ENCODE measurements at regions not wholly inside any gene's neighbourhood (a gene's known extent, or its start where the extent isn't known, plus 50 kb on each side); places are given as distances from the start of the nearest gene placed in this dataset.

- Histone ChIP-seq H3K4me1 (replicated peaks) (no peaks in the 10 kb centered on the region), H3K27ac (no peak overlapping the region), H3K9me3 (replicated peaks) (no peaks in the 10 kb centered on the region), H3K27me3 (replicated peaks) (0 out of 2 replicates have a peak, but pooled peaks cover 4% of the 10 kb centered on the region), H3K36me3 (no peaks in the 10 kb centered on the region), H3K4me3 (no peak overlapping the region)
- no peak for DNase-seq (ENCODE audit: low read depth in 1 of 2, low spot score in 2 of 2)
Observed at GRCh38 chr11:32184041-32184722, 93.3 kb downstream of the RCN1 start.

- Histone ChIP-seq H3K4me3 (no peak overlapping the region), H3K27me3 (replicated peaks) (0 out of 2 replicates have a peak, but pooled peaks cover 4% of the 10 kb centered on the region), H3K9me3 (replicated peaks) (no peaks in the 10 kb centered on the region), H3K36me3 (no peaks in the 10 kb centered on the region), H3K4me1 (replicated peaks) (no peaks in the 10 kb centered on the region), H3K27ac (no peak overlapping the region)
- no peak for DNase-seq (ENCODE audit: low read depth in 1 of 2, low spot score in 2 of 2)
Observed at GRCh38 chr11:32184723-32185376, 94.0 kb downstream of the RCN1 start.

- Histone ChIP-seq H3K27ac (no peak overlapping the region), H3K9me3 (replicated peaks) (no peaks in the 10 kb centered on the region), H3K4me3 (no peak overlapping the region), H3K36me3 (no peaks in the 10 kb centered on the region), H3K4me1 (replicated peaks) (no peaks in the 10 kb centered on the region), H3K27me3 (replicated peaks) (0 out of 2 replicates have a peak, but pooled peaks cover 4% of the 10 kb centered on the region)
- no peak for DNase-seq (ENCODE audit: low read depth in 1 of 2, low spot score in 2 of 2)
Observed at GRCh38 chr11:32186118-32186517, 95.2 kb downstream of the RCN1 start.

GRCh38 chr11:32187111-32187510 is 96.2 kb downstream of the RCN1 start:
- no peaks in the 10 kb centered on the region for H3K36me3 ChIP-seq
- H3K27ac ChIP-seq, result no peak overlapping the region
- 0 out of 2 replicates have a peak, but pooled peaks cover 4% of the 10 kb centered on the region for H3K27me3 ChIP-seq (replicated peaks)
- no peak for DNase-seq (ENCODE audit: low read depth in 1 of 2, low spot score in 2 of 2)
- H3K4me3 ChIP-seq, result no peak overlapping the region
- H3K9me3 ChIP-seq (replicated peaks), result no peaks in the 10 kb centered on the region
- H3K4me1 ChIP-seq (replicated peaks), result no peaks in the 10 kb centered on the region

GRCh38 chr11:32188785-32189184 is 97.9 kb downstream of the RCN1 start:
- H3K4me3 ChIP-seq, result no peak overlapping the region
- no peaks in the 10 kb centered on the region for H3K36me3 ChIP-seq
- H3K4me1 ChIP-seq (replicated peaks), result no peaks in the 10 kb centered on the region
- no peak for DNase-seq (ENCODE audit: low read depth in 1 of 2, low spot score in 2 of 2)
- peaks cover 9% of the 10 kb centered on the region for H3K27me3 ChIP-seq (replicated peaks)
- H3K9me3 ChIP-seq (replicated peaks), result no peaks in the 10 kb centered on the region
- H3K27ac ChIP-seq, result no peak overlapping the region

GRCh38 chr11:32196137-32196536 is 105.3 kb downstream of the RCN1 start:
- H3K9me3 ChIP-seq (replicated peaks), result no peaks in the 10 kb centered on the region
- no peaks in the 10 kb centered on the region for H3K36me3 ChIP-seq
- no peak overlapping the region for H3K4me3 ChIP-seq
- DNase-seq (ENCODE audit: low read depth in 1 of 2, low spot score in 2 of 2), result no peak
- H3K27me3 ChIP-seq (replicated peaks), result peaks cover 15% of the 10 kb centered on the region
- H3K4me1 ChIP-seq (replicated peaks), result no peaks in the 10 kb centered on the region
- H3K27ac ChIP-seq, result no peak overlapping the region

GRCh38 chr11:32198053-32198452 is 107.2 kb downstream of the RCN1 start:
- no peaks in the 10 kb centered on the region for H3K36me3 ChIP-seq
- no peak overlapping the region for H3K27ac ChIP-seq
- no peaks in the 10 kb centered on the region for H3K9me3 ChIP-seq (replicated peaks)
- no peaks in the 10 kb centered on the region for H3K4me1 ChIP-seq (replicated peaks)
- H3K4me3 ChIP-seq, result no peak overlapping the region
- peaks cover 12% of the 10 kb centered on the region for H3K27me3 ChIP-seq (replicated peaks)
- DNase-seq (ENCODE audit: low read depth in 1 of 2, low spot score in 2 of 2), result no peak

GRCh38 chr11:32200136-32200847 is 109.4 kb downstream of the RCN1 start:
- Histone ChIP-seq H3K27ac (no peak overlapping the region), H3K9me3 (replicated peaks) (no peaks in the 10 kb centered on the region), H3K4me3 (no peak overlapping the region), H3K4me1 (replicated peaks) (no peaks in the 10 kb centered on the region), H3K36me3 (no peaks in the 10 kb centered on the region), H3K27me3 (replicated peaks) (0 out of 2 replicates have a peak, but pooled peaks cover 6% of the 10 kb centered on the region)
- DNase-seq (ENCODE audit: low read depth in 1 of 2, low spot score in 2 of 2), result no peak

- DNase-seq (ENCODE audit: low read depth in 1 of 2, low spot score in 2 of 2), result no peak
- Histone ChIP-seq H3K4me1 (replicated peaks) (no peaks in the 10 kb centered on the region), H3K36me3 (no peaks in the 10 kb centered on the region), H3K4me3 (no peak overlapping the region), H3K27me3 (replicated peaks) (no peaks in the 10 kb centered on the region), H3K9me3 (replicated peaks) (no peaks in the 10 kb centered on the region), H3K27ac (no peak overlapping the region)
Observed at GRCh38 chr11:32204751-32205150, 113.9 kb downstream of the RCN1 start.

- H3K27me3 ChIP-seq (replicated peaks), result no peaks in the 10 kb centered on the region
- H3K4me3 ChIP-seq, result no peak overlapping the region
- no peak for DNase-seq (ENCODE audit: low read depth in 1 of 2, low spot score in 2 of 2)
- H3K4me1 ChIP-seq (replicated peaks), result no peaks in the 10 kb centered on the region
- no peaks in the 10 kb centered on the region for H3K9me3 ChIP-seq (replicated peaks)
- H3K27ac ChIP-seq, result no peak overlapping the region
- H3K36me3 ChIP-seq, result no peaks in the 10 kb centered on the region
Observed at GRCh38 chr11:32210556-32210955, 119.7 kb downstream of the RCN1 start.

GRCh38 chr11:32213223-32213622 is 122.3 kb downstream of the RCN1 start:
- H3K36me3 ChIP-seq, result no peaks in the 10 kb centered on the region
- DNase-seq (ENCODE audit: low read depth in 1 of 2, low spot score in 2 of 2), result no peak
- no peaks in the 10 kb centered on the region for H3K4me1 ChIP-seq (replicated peaks)
- no peaks in the 10 kb centered on the region for H3K27me3 ChIP-seq (replicated peaks)
- no peaks in the 10 kb centered on the region for H3K9me3 ChIP-seq (replicated peaks)
- H3K4me3 ChIP-seq, result no peak overlapping the region
- H3K27ac ChIP-seq, result no peak overlapping the region

GRCh38 chr11:32215157-32215556 is 124.3 kb downstream of the RCN1 start:
- H3K4me3 ChIP-seq, result no peak overlapping the region
- H3K4me1 ChIP-seq (replicated peaks), result no peaks in the 10 kb centered on the region
- no peak overlapping the region for H3K27ac ChIP-seq
- no peaks in the 10 kb centered on the region for H3K9me3 ChIP-seq (replicated peaks)
- DNase-seq (ENCODE audit: low read depth in 1 of 2, low spot score in 2 of 2), result no peak
- no peaks in the 10 kb centered on the region for H3K36me3 ChIP-seq
- H3K27me3 ChIP-seq (replicated peaks), result no peaks in the 10 kb centered on the region; the same call in 1 of the 2 replicates

- Histone ChIP-seq H3K27ac (no peak overlapping the region), H3K9me3 (replicated peaks) (no peaks in the 10 kb centered on the region), H3K4me1 (replicated peaks) (no peaks in the 10 kb centered on the region), H3K27me3 (replicated peaks) (no peaks in the 10 kb centered on the region; the same call in none of the 2 replicates), H3K4me3 (no peak overlapping the region), H3K36me3 (no peaks in the 10 kb centered on the region)
- DNase-seq (ENCODE audit: low read depth in 1 of 2, low spot score in 2 of 2), result no peak
Observed at GRCh38 chr11:32216749-32217148, 125.9 kb downstream of the RCN1 start.

GRCh38 chr11:32219320-32219719 is 128.4 kb downstream of the RCN1 start:
- H3K4me3 ChIP-seq, result no peak overlapping the region
- no peak overlapping the region for H3K27ac ChIP-seq
- no peak for DNase-seq (ENCODE audit: low read depth in 1 of 2, low spot score in 2 of 2)
- H3K36me3 ChIP-seq, result no peaks in the 10 kb centered on the region
- H3K9me3 ChIP-seq (replicated peaks), result no peaks in the 10 kb centered on the region
- no peaks in the 10 kb centered on the region for H3K4me1 ChIP-seq (replicated peaks)
- no peaks in the 10 kb centered on the region; the same call in none of the 2 replicates for H3K27me3 ChIP-seq (replicated peaks)
